ENCODE measurements at regions not wholly inside any gene's neighbourhood (a gene's known extent, or its start where the extent isn't known, plus 50 kb on each side); places are given as distances from the start of the nearest gene placed in this dataset.

DNA sequence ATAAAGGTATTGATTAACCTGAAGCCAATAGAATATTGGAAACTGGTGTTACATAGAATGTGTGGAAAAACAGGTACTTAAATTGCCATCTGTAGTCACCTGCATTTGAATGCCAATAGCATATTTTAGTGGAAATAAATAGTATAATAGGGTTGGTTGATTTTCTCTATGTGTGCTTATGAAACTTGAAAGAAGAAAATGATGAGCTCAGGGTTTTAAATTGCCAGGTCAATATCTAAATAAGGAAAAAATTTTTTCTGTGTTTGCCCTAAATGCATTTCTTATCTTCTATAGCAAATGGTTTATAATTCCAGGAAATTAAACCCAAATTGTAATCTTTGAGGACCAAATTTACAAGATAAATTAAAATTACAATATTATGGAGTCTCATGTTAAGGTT is 626.6 kb downstream of the CDH8 start:
- TF ChIP-seq POLR2AphosphoS5 (IDR thresholded peaks at IDR 0.05) (no peak), EP300 (IDR thresholded peaks at IDR 0.05) (no peak)
